GM06990 (cell line): ENCODE measurements at regions not wholly inside any gene's neighbourhood (a gene's known extent, or its start where the extent isn't known, plus 50 kb on each side); places are given as distances from the start of the nearest gene placed in this dataset.

ENCODE experiments used
- DNase-seq: peaks from one replicate; pipeline ENCODE4 v3.0.0-alpha.2; 2011; ENCODE audit not compliant: insufficient read length; ENCODE audit errors: extremely low read depth
- H3K27me3 ChIP-seq: replicated peaks from 2 replicates; pipeline ENCODE4 v1.6.0; 2011; ENCODE audit warnings: low read length; ENCODE audit not compliant: control insufficient read depth, insufficient read depth
- H3K36me3 ChIP-seq: 2 replicates; pipeline ENCODE4 v1.5.1; 2011; ENCODE audit warnings: low read length; ENCODE audit not compliant: control insufficient read depth, insufficient read depth
- H3K4me3 ChIP-seq: replicated peaks from 2 replicates; pipeline ENCODE4 v1.5.1; 2011; ENCODE audit warnings: low read depth, mild to moderate bottlenecking, control low read depth, low read length
- TF ChIP-seq, protein P1 (sequence below): IDR thresholded peaks from 2 replicates; pipeline ENCODE4 v1.5.1; 2011; ENCODE audit warnings: low read length, control low read depth, mild to moderate bottlenecking, inconsistent platforms; ENCODE audit not compliant: insufficient read depth, poor library complexity, severe bottlenecking

- DNase-seq = no peak
- TF ChIP-seq, protein P1, sequence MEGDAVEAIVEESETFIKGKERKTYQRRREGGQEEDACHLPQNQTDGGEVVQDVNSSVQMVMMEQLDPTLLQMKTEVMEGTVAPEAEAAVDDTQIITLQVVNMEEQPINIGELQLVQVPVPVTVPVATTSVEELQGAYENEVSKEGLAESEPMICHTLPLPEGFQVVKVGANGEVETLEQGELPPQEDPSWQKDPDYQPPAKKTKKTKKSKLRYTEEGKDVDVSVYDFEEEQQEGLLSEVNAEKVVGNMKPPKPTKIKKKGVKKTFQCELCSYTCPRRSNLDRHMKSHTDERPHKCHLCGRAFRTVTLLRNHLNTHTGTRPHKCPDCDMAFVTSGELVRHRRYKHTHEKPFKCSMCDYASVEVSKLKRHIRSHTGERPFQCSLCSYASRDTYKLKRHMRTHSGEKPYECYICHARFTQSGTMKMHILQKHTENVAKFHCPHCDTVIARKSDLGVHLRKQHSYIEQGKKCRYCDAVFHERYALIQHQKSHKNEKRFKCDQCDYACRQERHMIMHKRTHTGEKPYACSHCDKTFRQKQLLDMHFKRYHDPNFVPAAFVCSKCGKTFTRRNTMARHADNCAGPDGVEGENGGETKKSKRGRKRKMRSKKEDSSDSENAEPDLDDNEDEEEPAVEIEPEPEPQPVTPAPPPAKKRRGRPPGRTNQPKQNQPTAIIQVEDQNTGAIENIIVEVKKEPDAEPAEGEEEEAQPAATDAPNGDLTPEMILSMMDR = no peak
- peaks cover 2% of the 10 kb centered on the region for H3K27me3 ChIP-seq
- H3K36me3 ChIP-seq = no peaks in the 10 kb centered on the region
- no peak overlapping the region for H3K4me3 ChIP-seq
These were observed 83.4 kb downstream of the MATN1 start for GRCh38 chr1:30639881-30640452.

DNA sequence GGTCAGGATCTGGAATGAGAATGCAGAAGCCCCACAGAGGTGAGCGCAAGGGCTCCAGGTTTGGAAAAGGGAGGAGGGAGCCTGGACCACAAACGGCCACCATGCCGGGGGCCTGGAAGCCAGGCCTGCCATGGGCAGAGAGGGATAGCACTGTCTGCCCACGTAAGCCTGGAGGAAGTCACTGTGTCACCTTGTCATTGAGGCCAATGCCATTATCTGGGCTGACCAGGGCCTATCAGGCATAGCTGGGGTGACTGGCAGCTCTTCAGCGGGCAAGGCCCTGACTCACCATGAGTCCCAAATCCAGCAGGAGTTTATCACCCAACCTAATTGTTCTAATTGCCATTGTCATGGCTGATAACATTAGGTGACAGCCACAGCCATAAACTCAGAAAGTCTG lies 84.6 kb downstream of the MATN1 start:
- TF ChIP-seq, protein P1 = no peak
- no peak for DNase-seq
- H3K27me3 ChIP-seq = no peaks in the 10 kb centered on the region; the same call in none of the 2 replicates
- no peak overlapping the region for H3K4me3 ChIP-seq
- no peaks in the 10 kb centered on the region for H3K36me3 ChIP-seq

- Histone ChIP-seq H3K27me3 (no peaks in the 10 kb centered on the region; the same call in none of the 2 replicates), H3K4me3 (no peak overlapping the region), H3K36me3 (no peaks in the 10 kb centered on the region)
- no peak for DNase-seq
- TF ChIP-seq, protein P1 = no peak
These were observed 85.3 kb downstream of the MATN1 start for GRCh38 chr1:30638086-30638485.

- TF ChIP-seq, protein P1 = no peak
- DNase-seq = no peak
- H3K27me3 ChIP-seq = no peaks in the 10 kb centered on the region; the same call in none of the 2 replicates
These were observed 86.0 kb downstream of the MATN1 start for GRCh38 chr1:30637183-30637980.

GRCh38 chr1:30636621-30637020 lies 86.8 kb downstream of the MATN1 start:
- no peaks in the 10 kb centered on the region for H3K36me3 ChIP-seq
- no peaks in the 10 kb centered on the region; the same call in none of the 2 replicates for H3K27me3 ChIP-seq
- no peak overlapping the region for H3K4me3 ChIP-seq
- DNase-seq = no peak
- TF ChIP-seq, protein P1 = no peak

More at GRCh38 chr1:30637183-30637980, 86.0 kb downstream of the MATN1 start:
- H3K4me3 ChIP-seq = no peak overlapping the region
- no peaks in the 10 kb centered on the region for H3K36me3 ChIP-seq
